Hypothalamus (tissue), 51 donors: ENCODE measurements at regions not wholly inside any gene's neighbourhood (a gene's known extent, or its start where the extent isn't known, plus 50 kb on each side); places are given as distances from the start of the nearest gene placed in this dataset.
"Not testable (repeated sequence)": the region's sequence is repeated elsewhere in the genome, so short reads cannot be mapped to it uniquely, and the experiment has no call there.

Experiments used
- DNase-seq, 51 donors: peaks; one replicate each; lab custom pipeline; 2025; lab: John Stamatoyannopoulos, UW

DNA sequence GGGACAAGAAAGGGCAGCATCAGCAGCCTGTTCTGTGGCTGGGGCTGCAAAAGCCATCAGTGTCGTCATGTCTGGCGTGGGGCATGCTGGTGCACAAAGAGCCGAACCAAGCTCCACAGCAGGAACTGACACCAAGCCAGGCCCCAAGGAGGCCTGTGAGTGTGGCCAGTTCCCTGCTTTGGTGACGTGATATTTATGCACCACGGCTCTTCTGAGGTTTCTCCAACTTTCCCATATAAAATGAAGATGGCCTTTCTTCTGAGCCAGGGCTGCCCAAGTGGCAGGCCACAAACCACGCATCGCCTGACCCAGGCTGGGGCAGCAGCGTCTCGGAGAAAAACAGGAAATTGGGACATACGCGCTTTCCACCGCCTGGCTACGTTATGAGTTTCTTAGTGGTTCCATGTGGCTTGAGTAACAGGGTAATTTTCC lies 109.9 kb downstream of the RIN2 start:
- DNase-seq, result peak in 14 of 51 donors; percentile 8 to 71 (median 28)

DNA sequence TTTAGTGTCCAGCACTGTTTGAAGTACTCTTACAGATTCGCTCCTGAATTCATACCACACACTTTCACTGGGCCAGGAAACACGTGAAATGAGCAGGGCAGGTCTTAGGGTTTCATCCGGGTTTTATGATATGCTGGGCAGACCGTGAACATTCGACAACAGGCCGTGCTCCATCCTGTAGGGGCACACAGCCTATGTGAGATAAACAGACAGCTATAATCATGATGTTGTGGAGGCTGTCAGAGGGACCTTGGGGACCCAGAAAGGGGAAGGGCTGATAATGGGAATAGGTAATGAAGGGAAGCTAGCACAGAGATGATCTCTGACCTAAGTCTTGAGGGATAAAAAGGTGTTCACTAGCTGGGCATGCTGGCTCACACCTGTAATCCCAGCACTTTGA lies 110.4 kb downstream of the RIN2 start:
- no peak for DNase-seq

DNA sequence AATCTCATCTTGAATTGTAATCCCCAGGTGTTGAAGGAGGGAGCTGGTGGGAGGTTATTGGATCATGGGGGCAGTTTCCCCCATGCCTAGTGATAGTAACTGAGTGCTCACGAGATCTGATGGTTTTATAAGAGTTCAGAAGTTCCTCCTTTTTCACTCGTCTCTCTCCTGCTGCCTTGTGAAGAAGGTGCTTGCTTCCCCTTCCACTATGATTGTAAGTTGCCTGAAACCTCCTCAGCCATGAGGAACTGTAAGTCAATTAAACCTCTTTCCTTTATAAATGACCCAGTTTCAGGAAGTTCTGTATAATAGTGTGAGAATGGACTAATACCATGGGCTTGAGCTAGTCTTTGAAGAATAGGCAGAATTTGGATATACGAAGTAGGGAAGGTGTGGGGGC lies 113.9 kb downstream of the RIN2 start:
- DNase-seq, result no peak

DNA sequence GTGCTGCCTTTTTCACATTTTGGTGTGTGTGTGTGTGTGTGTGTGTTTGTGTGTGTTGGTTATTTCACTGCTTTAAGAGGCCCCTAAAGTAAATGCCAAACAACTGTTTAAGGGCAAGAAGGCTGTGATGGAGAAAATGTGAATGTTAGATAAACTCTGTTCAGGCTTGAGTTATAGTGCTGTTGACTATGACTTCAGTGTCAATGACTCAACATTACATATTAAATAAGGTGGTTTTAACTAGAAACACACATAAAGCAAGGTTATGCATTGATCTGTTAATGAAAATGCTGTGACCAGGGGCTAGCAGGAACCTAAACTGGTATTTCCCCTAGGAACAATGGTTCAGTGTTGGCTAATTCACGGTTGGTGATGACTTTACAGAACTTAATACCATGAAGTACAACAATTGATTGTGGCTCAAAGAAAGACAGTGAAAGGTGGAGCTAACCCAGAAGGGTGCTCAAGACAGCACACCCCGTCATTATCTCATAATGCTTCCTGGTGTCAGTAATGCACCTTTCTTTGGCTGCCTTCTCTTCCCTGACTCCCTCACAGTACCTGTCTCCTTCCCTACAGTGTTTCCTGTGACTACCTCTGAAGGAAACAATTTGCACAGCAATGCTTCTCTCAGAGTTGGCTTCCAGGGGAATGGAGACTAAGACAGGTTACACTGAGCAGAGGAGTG lies 116.1 kb downstream of the RIN2 start:
- DNase-seq, result no peak

DNA sequence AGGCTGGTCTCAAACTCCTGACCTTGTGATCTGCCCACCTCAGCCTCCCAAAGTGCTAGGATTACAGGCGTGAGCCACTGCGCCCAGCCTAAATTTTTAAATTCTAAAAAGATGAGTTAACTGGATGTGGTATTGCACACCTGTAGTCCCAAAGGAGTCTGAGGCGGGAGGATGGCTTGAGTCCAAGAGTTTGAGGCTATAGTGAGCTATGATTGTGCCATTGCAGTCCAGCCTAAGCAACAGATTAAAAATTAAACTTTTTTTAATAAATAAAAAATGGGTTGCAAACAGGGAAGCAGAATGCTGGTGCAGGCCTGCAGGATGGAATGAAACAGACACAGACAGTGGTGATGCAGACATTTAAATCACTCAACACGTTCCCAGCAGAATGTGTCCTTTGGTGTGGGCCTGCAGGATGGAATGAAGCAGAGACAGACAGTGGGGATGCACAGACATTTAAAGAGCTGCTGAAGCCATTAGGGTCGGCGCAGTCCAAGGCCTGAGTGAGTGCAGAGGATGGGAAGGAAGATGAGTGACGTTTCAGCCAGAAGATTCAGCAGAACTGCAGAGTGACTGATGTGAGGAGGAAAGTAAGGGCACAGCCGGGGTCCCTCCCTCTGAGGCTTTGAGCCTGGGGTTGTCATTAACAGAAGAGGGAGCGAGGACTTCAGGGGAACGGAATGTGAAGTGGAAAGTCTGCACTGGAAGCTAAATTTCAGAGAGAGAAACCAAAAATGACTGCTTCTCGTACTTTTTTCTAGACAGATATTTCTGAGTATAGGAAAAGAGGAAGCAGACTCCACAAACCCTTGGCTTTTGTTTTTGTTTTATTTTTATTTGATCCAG lies 117.5 kb downstream of the RIN2 start:
- no peak for DNase-seq

DNA sequence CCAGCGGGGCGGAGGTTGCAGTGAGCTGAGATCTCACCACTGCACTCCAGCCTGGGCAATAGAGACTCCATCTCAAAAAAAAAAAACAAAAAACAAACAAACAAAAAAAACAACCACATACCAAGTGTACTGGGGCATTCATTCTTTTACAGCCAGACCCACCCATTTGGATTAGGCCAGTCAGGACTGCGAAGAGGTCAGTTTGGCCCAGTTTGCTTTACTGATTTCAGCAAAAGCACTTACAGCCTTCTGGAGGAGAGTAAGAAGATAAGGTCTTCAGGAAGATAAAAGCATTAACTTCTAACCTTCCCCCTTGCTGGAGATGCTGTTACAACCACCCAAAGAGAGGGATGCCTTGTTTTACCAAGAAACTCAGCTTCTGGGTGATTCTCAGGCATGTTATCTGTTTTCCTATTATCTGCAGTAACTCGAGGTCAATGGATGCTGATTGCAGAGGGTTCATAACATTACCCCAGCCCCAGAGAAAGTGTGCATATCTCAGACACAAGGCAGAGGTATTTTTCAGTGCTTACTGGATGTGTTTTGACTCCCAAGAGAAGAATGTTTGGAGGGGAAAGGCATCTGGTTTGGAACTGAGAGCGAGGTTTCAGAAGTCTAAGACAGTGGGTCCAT lies 118.9 kb downstream of the RIN2 start:
- no peak for DNase-seq

DNA sequence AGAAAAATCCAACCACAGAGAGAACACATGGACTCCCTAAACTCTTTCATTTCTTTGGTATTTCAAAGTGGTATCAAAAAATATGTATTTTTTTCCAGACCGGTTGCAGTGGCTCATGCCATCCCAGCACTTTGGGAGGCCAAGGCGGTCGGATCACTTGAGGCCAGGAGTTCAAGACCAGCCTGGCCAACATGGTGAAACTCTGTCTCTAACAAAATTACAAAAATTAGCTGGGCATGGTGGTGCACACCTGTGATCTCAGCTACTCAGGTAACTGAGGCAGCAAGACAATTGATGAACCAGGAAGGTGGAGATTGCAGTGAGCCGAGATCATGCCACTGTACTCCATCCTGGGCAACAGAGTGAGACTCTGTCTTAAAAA lies 121.8 kb downstream of the RIN2 start:
- DNase-seq, result not testable (repeated sequence)

DNA sequence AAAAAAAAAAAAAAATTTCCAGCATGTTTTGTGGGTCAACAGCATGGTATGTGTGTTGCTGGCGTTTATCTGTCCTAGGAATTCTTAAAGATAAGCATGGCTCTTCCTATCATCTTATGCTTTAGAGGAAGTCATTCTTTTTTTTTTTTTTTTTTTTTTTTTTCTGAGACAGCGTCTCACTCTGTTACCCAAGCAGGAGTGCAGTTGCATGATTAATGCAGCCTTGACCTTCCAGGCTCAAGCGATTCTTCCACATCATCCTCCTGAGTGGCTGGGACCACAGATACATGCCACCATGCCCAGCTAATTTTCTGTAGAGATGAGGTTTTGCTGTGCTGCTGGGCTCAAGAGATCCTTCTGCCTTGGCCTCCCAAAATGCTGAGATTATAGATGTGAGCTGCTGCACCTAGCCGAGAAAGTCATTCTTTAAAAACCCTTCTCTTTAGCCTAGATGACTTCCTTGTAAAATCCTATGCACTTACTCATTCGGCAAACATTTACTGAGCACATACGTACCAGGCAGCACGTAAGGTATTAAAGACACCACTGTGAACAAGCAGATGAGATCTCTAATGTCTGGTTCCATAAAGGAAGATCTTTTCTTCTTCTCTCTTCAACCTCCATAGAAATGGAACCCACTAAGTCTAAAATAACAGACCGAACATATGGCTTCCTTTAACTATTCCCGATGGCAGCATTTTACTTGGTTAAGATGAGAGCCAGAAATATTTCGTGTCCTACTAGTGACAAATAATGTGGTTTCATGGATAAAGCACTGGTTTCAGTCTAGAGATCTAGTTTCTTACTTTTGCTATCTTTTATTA lies 122.4 kb downstream of the RIN2 start:
- no peak for DNase-seq

DNA sequence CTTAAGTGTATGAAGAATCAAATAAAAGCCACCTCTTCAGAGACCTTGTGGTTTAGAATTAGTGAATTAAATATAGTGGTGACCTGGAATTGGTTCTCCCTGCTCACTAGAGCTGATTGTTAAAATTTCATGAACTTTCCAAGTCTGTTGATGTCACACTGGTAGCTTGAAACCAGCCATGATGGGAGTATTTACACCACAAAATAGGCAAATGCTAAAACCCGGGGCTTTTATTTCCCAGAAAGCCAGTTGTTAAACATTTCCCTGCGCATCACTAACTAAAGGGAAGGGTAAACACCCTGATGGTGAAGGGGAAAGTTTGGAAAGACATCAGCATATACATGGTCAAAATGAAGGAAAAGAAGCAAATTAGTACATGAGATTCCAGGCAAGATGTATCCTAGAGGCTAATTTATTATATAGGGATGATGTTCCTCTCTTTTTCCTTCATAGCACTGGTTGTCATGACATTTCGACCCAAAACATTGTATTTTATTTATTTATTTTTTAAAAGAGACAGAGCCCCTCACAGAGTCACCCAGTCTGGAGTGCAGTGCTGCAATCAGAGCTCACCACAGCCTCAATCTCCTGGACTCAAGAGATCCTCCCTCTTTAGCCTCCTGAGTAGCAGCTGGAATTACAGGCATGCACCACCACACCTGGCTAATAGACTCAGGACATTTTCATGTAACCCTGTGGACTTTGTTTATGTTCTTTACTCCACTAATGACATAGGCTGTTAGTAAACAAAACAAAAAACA lies 123.2 kb downstream of the RIN2 start:
- no peak for DNase-seq

DNA sequence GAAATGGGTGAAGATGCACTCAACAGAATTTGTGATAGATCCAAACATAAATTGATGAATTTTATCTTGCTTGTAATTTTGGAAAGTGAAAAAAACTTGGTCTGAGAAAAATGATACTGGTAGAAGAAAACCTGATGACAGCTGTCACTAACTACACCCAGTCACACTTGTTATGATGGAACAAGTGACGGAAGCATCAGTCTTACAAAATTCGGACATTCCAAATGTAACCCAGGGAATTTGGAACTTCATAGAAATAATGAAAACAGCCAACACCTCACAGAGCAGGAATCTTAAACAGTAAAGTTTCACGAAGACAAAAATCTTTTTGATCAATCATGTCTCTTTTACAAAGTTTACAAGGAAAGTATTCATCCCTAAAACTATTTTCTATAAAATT lies 123.9 kb downstream of the RIN2 start:
- DNase-seq, result no peak

DNA sequence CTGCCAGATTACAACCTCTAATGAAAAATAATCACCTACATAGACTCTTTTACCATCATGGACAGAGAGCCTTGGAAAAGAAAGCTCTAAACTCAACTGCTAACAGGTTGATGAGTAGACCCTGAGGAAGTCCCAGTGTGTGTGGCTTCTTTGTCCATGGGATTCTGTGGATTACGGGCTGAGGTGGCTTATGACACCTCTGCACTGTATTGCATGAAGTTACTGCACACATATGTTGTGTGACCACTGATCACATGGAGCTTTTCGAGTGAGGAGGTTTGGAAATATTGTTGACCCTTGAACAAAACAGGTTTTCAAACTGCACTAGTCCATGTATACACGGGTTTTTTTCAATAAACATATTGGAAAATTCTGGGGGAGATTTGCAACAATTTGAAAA lies 124.4 kb downstream of the RIN2 start:
- no peak for DNase-seq

DNA sequence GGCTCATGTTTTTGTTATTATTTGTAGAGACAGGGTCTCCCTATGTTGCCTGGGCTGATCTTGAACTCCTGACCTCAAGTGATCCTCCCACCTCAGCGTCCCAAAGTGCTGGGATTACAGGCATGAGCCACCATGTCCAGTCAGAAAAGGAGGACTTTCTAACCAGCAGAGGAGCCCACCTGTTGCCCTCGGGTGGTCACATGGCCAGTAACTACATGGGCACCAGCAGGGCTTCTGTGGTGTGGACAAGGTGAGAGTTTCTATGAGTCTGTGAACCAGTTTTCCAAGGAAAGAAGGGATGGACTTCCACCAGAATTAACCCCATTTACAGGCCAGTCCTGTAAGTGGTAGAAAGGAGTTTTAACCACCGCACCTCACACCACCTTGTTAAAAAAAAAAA lies 125.4 kb downstream of the RIN2 start:
- no peak for DNase-seq

DNA sequence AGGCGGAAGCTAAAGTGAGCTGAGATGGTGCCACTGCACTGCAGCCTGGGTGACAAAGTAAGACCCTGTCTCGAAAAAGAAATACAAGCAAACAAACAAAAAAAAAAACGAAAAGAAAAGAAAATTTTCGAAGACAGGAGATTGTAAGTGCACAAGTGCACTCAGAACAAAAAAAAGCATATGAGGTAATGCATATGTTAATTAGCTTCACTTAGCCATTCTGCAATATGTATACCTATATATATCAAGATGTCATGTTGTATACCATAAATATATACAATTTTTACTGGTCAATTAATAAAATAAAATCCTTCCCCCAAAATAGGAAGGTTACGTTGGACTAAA lies 127.5 kb downstream of the RIN2 start:
- DNase-seq, result no peak

DNA sequence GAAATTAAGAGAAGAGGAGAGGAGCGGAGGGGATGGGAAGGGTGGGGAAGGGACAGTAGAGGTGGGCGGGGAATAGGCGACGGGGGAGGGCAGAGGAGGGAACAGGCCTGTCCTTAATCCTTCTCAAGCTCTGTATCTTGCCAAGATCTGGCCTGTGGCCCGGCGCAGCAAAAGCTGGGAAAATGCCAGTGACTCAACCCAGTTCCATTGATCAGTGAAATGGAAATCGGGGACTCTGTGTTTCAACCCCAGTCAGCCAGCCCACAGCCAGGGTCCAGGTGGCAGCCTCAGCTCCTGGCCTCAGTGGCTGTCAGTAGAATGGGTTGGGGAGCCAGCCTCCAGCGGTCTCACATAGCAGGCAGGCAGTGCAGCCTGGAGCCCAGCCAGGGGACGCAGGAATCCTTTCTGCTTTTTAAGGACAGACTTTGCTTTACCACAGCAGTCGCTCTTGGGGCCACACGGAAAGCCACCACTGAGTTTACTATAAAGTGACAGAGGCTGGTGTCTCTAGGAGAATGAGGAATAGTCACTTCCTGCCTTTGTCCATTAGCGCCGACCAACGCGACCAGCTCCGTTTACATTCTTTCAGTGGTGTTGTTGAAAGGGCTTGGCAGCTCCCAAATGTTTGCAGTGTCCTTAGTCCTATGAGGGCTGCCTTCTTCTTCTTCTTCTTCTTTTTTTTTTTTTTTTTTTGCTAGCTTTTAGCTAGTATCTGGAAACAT lies 128.0 kb downstream of the RIN2 start:
- peak in 41 of 51 donors; percentile 14 to 81 (median 52) for DNase-seq

DNA sequence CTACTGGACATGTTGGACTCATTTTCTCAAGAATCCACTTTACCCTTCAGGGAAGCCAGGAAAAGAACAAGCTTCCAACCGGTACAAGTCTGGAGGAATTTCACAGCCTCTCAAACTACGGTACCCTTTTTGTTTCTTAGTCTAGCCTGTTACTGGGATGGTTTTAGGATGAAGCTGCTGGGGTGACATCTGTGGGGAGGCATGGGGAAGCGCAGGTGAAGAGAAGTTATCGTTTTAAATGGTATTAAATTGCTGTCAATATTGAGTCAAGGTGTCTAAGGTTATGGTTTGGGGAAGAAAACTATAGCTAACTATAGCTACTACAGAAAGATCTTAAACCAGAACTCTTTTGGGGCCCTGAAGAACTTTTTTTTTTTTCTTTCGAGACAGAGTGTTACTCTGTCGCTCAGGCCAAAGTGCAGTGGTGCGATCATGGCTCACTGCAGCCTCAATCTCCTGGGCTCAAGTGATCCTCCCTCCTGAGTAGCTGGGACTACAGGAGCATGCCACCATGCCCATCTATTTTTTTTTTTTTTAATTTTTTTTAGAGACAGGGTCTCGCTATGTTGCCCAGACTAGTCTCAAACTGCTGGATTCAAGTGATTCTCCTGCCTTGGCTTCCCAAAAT lies 128.7 kb downstream of the RIN2 start:
- peak in 3 of 51 donors; percentile 17 to 51 (median 41) for DNase-seq

DNA sequence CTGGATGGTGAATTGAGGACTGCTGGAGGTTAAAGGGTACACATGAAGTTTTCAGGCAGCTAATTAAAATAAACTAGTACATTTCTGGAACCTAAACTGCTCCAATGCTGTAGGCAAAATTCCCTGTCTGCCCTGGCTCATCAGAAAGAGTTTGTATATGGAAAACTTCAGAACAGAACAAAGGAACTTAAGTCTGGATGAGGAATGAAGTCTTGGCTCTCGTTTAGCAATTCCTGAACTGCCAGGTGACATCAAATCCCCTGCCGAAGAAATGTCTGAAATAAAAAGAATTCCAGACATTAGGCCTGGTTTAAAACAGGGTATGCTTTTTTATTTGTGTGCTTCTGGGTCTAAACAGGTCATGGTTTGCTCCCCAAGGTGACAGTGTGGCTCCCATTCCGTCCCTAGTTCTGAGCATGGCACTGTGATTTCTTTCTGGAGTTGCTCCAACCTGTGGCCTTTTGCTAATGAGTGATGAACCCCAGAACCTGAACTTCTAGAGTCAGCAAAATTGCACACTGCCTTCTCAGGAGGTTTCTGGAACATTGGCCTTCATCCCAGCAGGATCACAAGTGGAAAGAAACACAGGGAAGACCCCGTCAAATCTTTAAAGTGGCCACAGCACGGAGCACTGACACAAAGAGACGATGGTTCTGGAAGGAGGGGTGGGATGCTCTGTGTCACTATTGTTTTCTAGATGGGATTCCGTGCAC lies 129.4 kb upstream of the NAA20 start:
- DNase-seq, result peak in 21 of 51 donors; percentile 2 to 79 (median 49)

DNA sequence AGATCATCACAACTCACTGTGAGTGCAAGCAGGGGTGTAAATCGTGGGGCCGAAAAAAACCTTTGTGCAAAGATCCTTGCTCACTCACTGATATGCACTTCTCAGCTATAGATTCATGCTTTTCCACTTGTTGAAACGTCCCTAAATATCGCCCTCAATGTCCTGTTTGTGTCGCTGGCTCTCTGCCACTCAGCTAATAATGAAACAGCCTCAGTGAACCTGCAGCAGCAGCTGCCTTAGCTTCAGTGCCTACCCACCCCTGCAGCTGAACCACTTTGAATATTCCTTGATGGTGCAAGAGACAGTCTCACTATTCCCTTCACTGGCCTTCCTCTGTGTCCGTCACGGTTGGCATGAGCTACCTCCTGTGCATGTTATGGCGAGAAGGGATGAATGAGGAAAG lies 128.9 kb upstream of the NAA20 start:
- DNase-seq, result peak in 26 of 51 donors; percentile 11 to 79 (median 48)
